Tibial artery (tissue), 4 donors: ENCODE measurements at regions not wholly inside any gene's neighbourhood (a gene's known extent, or its start where the extent isn't known, plus 50 kb on each side); places are given as distances from the start of the nearest gene placed in this dataset.

Experiments
- DNase-seq, 2 donors: peaks; one replicate each; pipeline ENCODE4 v3.0.0-alpha.2; 2019
- H3K27ac ChIP-seq, 2 donors: fragments of 200-600 bp; sonication (generic) in 1 of 2; 1 replicate in 1 of 2; 2 replicates in 1 of 2; pipeline ENCODE4 v1.5.1; 2018 to 2019; ENCODE audit warnings: mild to moderate bottlenecking in 1 of 2
- H3K27me3 ChIP-seq, 2 donors: fragments of 200-600 bp; sonication (generic) in 1 of 2; one replicate each; pipeline versions ENCODE4 v1.5.1 to v1.6.0; 2016 to 2019
- H3K36me3 ChIP-seq, 3 donors: fragments of 200-600 bp; sonication (generic) in 2 of 3; one replicate each; pipeline ENCODE4 v1.5.1; 2016 to 2019; ENCODE audit warnings: mild to moderate bottlenecking in 2 of 3
- H3K4me1 ChIP-seq, 4 donors: fragments of 200-600 bp; sonication (generic) in 2 of 4; 1 replicate in 3 of 4; 2 replicates in 1 of 4; pipeline ENCODE4 v1.5.1; 2016 to 2019
- H3K4me3 ChIP-seq, 2 donors: fragments of 200-600 bp; sonication (generic) in 1 of 2; 1 replicate in 1 of 2; 2 replicates in 1 of 2; pipeline ENCODE4 v1.5.1; 2018 to 2019; ENCODE audit warnings: mild to moderate bottlenecking in 2 of 2
- H3K9me3 ChIP-seq, 3 donors: fragments of 200-600 bp; sonication (generic) in 1 of 3; one replicate each; pipeline ENCODE4 v1.5.1; 2016 to 2019
- intact Hi-C: fragments of 100-400 bp; cut with DNase I; formaldehyde crosslinking; loops from one replicate; pipeline ENCODE4 v1.15.0; 2023; ENCODE audit warnings: low total_unique reads
- TF ChIP-seq, protein P1 (sequence below), 2 experiments: fragments of 200-600 bp in 1 of 2; fragments of 450-650 bp in 1 of 2; IDR thresholded peaks; one replicate each; pipeline ENCODE4 v1.5.1; 2017 to 2019; ENCODE audit warnings: antibody characterized with exemption in 2 of 2, mild to moderate bottlenecking in 1 of 2, moderate library complexity in 1 of 2

DNA sequence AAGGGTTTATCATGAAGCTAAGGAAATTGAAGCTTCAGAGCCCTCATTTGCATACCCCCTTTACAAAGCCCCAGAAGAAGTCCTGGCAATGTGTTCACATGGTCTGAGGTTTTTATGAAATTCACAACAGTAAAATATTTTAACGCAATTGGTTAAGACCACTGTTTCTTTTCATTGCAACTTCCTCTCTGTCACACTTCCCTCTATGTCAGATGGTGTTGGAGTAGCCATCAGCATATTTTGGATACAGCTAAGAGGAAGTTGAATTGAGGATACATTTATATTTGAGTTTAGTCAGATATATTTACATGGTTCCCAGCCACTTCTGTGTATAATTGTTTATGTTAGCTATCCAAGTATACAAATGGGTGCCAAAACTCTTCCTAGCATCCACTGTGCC, 170.0 kb downstream of the TXNL1 start:
- TF ChIP-seq, protein P1, sequence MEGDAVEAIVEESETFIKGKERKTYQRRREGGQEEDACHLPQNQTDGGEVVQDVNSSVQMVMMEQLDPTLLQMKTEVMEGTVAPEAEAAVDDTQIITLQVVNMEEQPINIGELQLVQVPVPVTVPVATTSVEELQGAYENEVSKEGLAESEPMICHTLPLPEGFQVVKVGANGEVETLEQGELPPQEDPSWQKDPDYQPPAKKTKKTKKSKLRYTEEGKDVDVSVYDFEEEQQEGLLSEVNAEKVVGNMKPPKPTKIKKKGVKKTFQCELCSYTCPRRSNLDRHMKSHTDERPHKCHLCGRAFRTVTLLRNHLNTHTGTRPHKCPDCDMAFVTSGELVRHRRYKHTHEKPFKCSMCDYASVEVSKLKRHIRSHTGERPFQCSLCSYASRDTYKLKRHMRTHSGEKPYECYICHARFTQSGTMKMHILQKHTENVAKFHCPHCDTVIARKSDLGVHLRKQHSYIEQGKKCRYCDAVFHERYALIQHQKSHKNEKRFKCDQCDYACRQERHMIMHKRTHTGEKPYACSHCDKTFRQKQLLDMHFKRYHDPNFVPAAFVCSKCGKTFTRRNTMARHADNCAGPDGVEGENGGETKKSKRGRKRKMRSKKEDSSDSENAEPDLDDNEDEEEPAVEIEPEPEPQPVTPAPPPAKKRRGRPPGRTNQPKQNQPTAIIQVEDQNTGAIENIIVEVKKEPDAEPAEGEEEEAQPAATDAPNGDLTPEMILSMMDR (IDR thresholded peaks at IDR 0.05) = no peak
- H3K27ac ChIP-seq = no peak overlapping the region
- intact Hi-C loops = no loop called here
- no peak overlapping the region for H3K4me3 ChIP-seq
- no peak for DNase-seq
- H3K9me3 ChIP-seq = peaks cover 0 to 9% (median 4%) of the 10 kb centered on the region in 3 donors
- H3K4me1 ChIP-seq = no peaks in the 10 kb centered on the region
- no peaks in the 10 kb centered on the region for H3K36me3 ChIP-seq
- no peaks in the 10 kb centered on the region for H3K27me3 ChIP-seq

- H3K27me3 ChIP-seq = no peaks in the 10 kb centered on the region
- no peak overlapping the region for H3K27ac ChIP-seq
- no peak for DNase-seq
- intact Hi-C loops = no loop called here
- no peaks in the 10 kb centered on the region for H3K4me1 ChIP-seq
- no peak overlapping the region for H3K4me3 ChIP-seq
- peaks cover 0 to 9% (median 4%) of the 10 kb centered on the region in 3 donors for H3K9me3 ChIP-seq
- no peaks in the 10 kb centered on the region for H3K36me3 ChIP-seq
- TF ChIP-seq, protein P1 (IDR thresholded peaks at IDR 0.05) = no peak
Measured at GRCh38 chr18:56462276-56462675, 176.1 kb downstream of the TXNL1 start.

GRCh38 chr18:56461151-56461550, 177.2 kb downstream of the TXNL1 start:
- DNase-seq = no peak
- H3K27me3 ChIP-seq = no peaks in the 10 kb centered on the region
- no peak overlapping the region for H3K27ac ChIP-seq
- intact Hi-C loops = no loop called here
- no peaks in the 10 kb centered on the region for H3K36me3 ChIP-seq
- no peak overlapping the region for H3K4me3 ChIP-seq
- TF ChIP-seq, protein P1 (IDR thresholded peaks at IDR 0.05) = no peak
- H3K4me1 ChIP-seq = no peaks in the 10 kb centered on the region
- peaks cover 0 to 9% (median 4%) of the 10 kb centered on the region in 3 donors for H3K9me3 ChIP-seq

GRCh38 chr18:56460581-56460980, 177.8 kb downstream of the TXNL1 start:
- Histone ChIP-seq H3K27ac (no peak overlapping the region), H3K4me3 (no peak overlapping the region), H3K27me3 (no peaks in the 10 kb centered on the region), H3K36me3 (no peaks in the 10 kb centered on the region), H3K4me1 (no peaks in the 10 kb centered on the region), H3K9me3 (peaks cover 0 to 8% (median 4%) of the 10 kb centered on the region in 3 donors)
- intact Hi-C loops = no loop called here
- TF ChIP-seq, protein P1 (IDR thresholded peaks at IDR 0.05) = no peak
- DNase-seq = no peak

- Histone ChIP-seq H3K27ac (no peak overlapping the region), H3K4me3 (no peak overlapping the region), H3K36me3 (no peaks in the 10 kb centered on the region), H3K27me3 (no peaks in the 10 kb centered on the region), H3K9me3 (no peaks in the 10 kb centered on the region), H3K4me1 (no peaks in the 10 kb centered on the region)
- intact Hi-C loops = no loop called here
- DNase-seq = no peak
- TF ChIP-seq, protein P1 (IDR thresholded peaks at IDR 0.05) = no peak
Measured at GRCh38 chr18:56458770-56459712, 179.4 kb downstream of the TXNL1 start.
